ENCODE measurements at regions not wholly inside any gene's neighbourhood (a gene's known extent, or its start where the extent isn't known, plus 50 kb on each side); places are given as distances from the start of the nearest gene placed in this dataset.
"Not testable (repeated sequence)": the region's sequence is repeated elsewhere in the genome, so short reads cannot be mapped to it uniquely, and the experiment has no call there.

DNA sequence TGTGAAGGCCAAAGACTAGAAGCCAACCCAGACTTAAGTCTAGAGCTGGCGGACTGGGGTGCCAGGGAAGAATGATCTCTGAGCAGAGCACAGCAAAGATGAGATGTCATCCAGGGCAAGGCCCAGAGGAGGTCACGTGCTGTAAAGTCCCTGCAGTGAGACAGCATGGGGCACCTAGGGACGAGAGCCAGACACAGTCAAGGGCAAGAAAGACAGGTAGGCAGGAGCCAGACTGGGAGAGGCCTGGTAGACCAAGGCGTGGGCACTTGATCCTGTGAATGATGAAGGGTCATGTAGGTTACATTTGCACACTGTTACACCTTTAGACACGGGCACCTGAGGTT, 379.7 kb upstream of the PROK2 start:
- H3K4me3 ChIP-seq (ENCODE audit: low read depth, low read length) = no peak overlapping the region
- TF ChIP-seq, protein P1, sequence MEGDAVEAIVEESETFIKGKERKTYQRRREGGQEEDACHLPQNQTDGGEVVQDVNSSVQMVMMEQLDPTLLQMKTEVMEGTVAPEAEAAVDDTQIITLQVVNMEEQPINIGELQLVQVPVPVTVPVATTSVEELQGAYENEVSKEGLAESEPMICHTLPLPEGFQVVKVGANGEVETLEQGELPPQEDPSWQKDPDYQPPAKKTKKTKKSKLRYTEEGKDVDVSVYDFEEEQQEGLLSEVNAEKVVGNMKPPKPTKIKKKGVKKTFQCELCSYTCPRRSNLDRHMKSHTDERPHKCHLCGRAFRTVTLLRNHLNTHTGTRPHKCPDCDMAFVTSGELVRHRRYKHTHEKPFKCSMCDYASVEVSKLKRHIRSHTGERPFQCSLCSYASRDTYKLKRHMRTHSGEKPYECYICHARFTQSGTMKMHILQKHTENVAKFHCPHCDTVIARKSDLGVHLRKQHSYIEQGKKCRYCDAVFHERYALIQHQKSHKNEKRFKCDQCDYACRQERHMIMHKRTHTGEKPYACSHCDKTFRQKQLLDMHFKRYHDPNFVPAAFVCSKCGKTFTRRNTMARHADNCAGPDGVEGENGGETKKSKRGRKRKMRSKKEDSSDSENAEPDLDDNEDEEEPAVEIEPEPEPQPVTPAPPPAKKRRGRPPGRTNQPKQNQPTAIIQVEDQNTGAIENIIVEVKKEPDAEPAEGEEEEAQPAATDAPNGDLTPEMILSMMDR (conservative IDR thresholded peaks at IDR 0.05; ENCODE audit: low read depth, low read length) = no peak
- no peak for DNase-seq (ENCODE audit: low read depth)

DNA sequence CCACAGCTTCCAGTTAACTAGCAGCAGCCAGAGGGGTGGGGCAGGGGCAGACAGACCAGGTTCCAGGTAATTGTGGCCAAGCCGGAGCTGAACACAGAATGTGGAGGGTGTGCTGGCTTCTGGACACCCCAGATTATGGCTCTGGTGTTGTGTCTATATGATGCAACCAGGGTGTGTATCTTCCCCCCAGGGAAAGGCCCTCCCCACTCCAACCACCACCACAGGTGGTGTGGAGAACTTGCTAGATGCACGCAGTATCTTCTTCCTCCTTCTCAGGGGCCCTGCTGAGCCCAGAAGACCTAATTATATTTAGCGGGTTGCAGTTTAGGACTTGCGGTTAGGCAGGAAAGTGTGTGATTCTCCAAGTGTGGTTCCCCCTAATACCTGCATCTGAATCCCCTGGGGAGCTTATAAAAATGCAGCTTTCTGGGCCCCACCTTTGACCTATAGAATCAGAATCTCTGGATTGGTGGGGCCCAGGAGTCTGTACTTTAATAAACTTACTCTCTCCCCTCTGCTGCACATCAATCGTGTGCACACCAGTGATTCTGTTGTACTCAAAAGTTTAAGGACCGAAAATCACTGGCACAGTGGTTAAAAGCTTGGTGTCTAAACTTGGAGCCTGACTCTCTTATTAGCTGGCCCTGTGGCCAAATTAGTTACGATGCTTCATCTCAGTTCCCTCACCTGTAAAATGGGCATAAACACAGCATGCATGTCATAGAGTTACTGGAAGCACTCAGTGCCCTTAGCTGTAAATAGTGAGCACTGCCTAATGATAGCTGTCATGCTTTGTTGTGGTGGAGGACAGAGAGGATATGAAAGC, 379.1 kb upstream of the PROK2 start:
- H3K4me3 ChIP-seq (ENCODE audit: low read depth, low read length) = no peak overlapping the region
- TF ChIP-seq, protein P1 (conservative IDR thresholded peaks at IDR 0.05; ENCODE audit: low read depth, low read length) = no peak
- DNase-seq (ENCODE audit: low read depth) = no peak

DNA sequence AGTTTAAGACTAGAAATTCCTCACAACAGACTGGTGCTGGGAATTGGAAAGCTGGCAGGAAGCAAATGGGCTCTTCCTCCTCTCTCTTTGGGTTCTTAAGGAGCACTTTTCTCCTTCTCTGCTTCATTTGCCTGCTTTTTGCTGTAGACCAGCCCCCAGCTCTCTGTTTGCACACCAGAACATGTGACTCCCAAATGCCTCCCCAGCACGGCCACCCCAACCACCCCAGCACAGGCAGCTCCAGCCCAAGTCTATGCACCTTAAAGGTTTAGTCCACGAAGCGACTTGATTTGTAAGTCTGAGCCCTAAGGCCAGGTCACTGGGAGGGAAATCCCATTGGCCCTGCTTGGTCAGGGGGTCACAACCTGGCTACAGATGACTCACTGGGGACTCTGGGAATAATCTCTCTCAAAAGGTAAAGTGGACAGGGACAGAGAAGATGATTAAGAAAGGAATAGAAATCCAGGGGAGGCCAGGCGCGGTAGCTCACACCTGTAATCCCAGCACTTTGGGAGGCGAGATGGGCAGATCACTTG, 377.8 kb upstream of the PROK2 start:
- TF ChIP-seq, protein P1 (conservative IDR thresholded peaks at IDR 0.05; ENCODE audit: low read depth, low read length) = no peak
- DNase-seq (ENCODE audit: low read depth) = no peak
- no peak overlapping the region for H3K4me3 ChIP-seq (ENCODE audit: low read depth, low read length)

DNA sequence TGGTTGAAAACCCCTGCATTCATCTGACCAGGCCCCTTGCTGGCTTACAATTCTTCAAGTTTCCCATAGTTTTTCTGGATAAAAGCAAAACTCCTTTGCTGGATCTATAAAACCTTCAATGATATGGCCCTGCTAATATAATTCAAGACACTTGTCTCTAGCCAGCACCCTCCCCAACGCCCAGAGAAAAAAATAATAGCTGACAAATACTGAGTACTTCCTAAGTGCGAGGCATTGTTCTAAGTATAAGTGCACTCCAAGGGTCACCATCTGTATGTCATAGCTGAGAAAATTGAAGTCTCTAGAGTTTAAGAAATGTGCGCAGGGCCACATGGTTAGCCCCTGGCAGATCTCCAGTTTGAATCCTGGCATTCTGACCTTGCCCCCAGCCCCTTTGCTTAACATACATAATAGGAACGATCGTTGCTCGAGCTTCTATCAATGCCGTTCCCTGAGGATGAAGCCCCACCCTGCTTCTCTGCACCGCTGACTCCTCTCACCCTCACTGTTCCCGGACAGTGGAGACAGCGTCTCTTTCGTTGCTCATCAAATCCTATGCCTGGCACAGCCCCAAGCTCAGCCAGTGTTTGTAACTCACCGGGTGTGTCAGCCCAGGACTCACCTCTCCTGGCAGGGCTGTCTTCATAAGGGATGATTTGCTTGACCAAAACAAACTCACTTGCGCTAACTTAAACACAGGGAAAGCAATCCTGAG, 377.1 kb upstream of the PROK2 start:
- no peak overlapping the region for H3K4me3 ChIP-seq (ENCODE audit: low read depth, low read length)
- peak; percentile 36 for DNase-seq (ENCODE audit: low read depth)
- TF ChIP-seq, protein P1 (conservative IDR thresholded peaks at IDR 0.05; ENCODE audit: low read depth, low read length) = no peak

DNA sequence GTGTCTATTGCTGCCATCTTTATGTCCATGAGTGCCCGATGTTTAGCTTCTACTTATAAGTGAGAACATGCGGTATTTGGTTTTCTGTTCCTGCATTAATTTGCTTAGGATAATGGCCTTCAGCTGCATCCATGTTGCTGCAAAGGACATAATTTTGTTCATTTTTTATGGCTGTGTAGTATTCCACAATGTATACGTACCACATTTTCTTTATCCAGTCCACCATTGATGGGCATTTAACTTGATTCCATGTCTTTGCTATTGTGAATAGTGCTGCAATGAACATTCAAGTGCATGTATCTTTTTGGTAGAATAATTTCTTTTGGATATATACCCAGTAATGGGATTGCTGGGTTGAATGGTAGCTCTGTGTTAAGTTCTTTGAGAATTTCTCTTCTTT, 376.3 kb upstream of the PROK2 start:
- not testable (repeated sequence) for DNase-seq (ENCODE audit: low read depth); H3K4me3 ChIP-seq (ENCODE audit: low read depth, low read length)

DNA sequence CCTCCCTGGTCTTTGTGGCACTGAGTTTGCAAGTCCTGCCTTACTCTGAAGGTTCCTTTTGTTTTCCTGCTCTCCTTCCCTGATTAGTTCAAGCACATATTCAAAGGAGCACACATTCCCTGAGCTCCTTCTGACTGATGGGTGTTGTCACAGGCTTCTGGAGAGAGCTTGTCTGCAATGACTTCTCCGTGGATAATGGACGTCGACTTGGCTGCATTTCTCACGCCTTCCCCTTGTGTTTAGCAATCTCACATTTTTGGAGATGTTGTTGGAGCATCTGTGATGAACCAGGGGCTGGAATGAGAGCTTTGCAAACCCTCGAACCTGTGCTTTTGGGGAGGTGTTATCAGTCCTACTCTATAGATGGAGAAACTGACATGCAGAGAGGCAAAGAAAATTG, 375.4 kb upstream of the PROK2 start:
- no peak overlapping the region for H3K4me3 ChIP-seq (ENCODE audit: low read depth, low read length)
- no peak for DNase-seq (ENCODE audit: low read depth)
- TF ChIP-seq, protein P1 (conservative IDR thresholded peaks at IDR 0.05; ENCODE audit: low read depth, low read length) = no peak

DNA sequence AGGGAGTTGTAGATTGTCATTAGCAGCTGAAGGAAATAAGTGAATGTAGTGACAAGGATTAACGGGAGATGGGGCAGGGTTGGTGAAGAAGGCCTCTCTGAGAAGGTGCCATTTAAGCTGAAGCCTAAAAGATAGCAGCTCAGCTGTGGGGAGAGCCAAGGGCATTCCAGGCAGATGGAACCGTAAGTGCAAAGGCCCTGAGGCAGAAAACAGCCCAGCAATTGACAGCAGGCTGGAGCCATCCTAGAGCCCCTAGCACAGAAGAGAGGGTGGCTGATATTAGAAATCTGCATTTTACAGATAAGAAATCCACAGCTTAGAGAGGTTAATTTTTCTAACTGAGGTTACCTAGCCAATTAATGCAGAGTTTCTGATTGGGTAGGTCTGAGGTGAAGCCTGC, 374.5 kb upstream of the PROK2 start:
- no peak for DNase-seq (ENCODE audit: low read depth)

More for the DNA sequence above, 374.5 kb upstream of the PROK2 start:
- no peak overlapping the region for H3K4me3 ChIP-seq (ENCODE audit: low read depth, low read length)
- TF ChIP-seq, protein P1 (conservative IDR thresholded peaks at IDR 0.05; ENCODE audit: low read depth, low read length) = no peak

Measured in choroid plexus epithelial cell (primary cell).